GM12873 (cell line): ENCODE measurements at regions not wholly inside any gene's neighbourhood (a gene's known extent, or its start where the extent isn't known, plus 50 kb on each side); places are given as distances from the start of the nearest gene placed in this dataset.

Source experiments
- CTCF ChIP-seq: IDR thresholded peaks from 2 replicates; pipeline ENCODE4 v1.5.1; 2012; ENCODE audit warnings: low read depth, mild to moderate bottlenecking, moderate library complexity, low read length, control low read depth; ENCODE audit not compliant: insufficient read depth; ENCODE audit errors: missing control alignments

GRCh38 chr3:106401666-106402490 lies 533.1 kb upstream of the CBLB start:
- no peak for TF ChIP-seq CTCF

GRCh38 chr3:106403371-106404145 lies 534.7 kb upstream of the CBLB start:
- no peak for TF ChIP-seq CTCF

GRCh38 chr3:106413683-106414082 lies 544.9 kb upstream of the CBLB start:
- no peak for TF ChIP-seq CTCF

DNA sequence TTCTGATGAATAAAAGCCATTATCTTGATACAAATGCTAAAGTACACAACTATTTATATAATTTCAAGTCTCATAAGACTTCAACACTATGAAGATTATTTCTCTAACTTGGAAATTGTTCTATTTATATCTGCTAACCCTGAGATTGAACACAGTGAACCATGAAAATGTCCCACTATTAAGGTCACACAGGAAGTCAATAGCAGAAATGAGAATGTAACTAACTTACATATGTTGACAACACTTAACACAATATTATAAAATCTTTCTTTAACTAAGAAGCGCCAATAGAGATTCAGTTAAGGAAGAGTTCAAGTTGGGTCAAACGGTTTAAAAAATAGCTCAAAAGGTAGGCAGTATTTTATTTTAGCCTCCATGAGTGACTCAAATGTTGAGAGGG lies 551.8 kb upstream of the CBLB start:
- TF ChIP-seq CTCF, result no peak

DNA sequence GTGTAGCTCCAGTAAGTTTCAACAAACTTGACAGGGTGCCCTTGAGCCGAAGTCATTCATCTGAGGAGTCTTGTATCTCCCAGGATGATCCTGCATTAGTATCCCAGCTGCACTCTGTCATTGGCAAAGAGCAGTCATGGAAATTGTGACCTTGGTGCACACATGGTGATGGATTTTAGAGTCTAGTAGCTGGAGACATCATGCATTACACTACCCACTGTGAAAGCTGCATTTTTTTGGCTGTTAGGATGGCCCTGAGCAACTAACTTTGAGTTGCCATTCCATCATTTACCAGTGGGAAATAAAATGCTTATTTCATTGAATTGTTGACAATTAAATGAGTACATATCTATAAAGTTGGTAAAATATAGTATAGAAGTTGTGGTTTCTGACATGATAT lies 552.6 kb upstream of the CBLB start:
- TF ChIP-seq CTCF, result no peak

DNA sequence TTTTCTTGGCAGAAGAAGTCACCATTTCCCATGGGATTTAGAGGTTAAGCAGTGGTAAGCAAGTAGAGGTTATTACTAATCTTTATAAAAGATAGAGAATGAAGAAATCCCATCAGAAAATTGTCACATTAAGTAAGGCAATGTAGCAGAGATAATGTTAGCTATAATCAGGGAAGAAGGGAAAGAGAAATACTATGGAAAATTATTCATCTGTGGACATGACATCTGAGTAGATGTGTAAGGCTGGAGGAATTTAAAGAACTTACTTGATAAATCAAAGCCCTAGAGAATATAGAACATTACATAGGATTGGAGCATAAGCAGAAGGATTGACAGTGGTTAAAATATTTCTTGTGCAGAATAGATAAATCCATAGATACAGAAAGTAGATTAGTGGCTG lies 553.1 kb upstream of the CBLB start:
- TF ChIP-seq CTCF, result no peak
